ENCODE measurements at regions not wholly inside any gene's neighbourhood (a gene's known extent, or its start where the extent isn't known, plus 50 kb on each side); places are given as distances from the start of the nearest gene placed in this dataset.
"Not testable (repeated sequence)": the region's sequence is repeated elsewhere in the genome, so short reads cannot be mapped to it uniquely, and the experiment has no call there.

DNA sequence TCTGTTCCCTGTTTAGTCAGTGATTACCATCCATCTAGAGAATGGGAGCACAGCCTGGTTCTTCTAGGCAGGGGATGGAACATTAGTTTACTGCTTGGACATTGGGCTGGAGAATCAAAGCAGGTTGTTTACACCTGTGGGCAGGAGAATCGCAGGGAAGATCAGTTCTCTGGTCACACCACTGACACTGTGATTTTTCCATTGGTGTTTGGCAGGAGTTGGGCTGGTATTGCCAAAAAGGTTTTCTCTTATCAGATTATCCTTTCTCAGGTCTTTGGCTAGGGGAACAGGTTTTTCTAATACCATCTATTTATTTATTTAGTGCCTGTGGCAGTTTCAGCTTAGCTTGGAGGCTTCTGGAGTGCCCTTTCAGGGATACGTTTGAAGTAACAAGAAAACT, 219.3 kb upstream of the GRIN3A start:
- no peak for DNase-seq

DNA sequence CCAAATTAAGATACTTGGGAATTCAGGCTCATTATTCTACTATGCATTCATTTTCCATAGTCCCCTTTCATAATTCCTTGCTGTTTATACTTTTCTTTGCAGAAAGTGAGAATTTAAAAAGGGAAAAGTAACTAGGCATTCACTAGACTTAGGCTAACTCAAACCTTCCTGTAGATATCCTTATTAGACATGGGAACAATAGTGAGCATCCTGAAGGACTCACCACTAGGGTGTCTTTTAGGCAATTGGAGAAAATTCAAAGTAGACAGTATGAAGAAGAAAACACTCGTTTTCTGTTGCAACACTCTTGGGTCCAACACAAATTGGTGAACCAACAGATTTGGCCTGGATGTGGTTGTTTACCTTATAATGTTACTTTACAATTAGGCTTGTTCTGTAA, 213.2 kb upstream of the GRIN3A start:
- no peak for DNase-seq

GRCh38 chr9:101931756-101932155, 193.3 kb upstream of the GRIN3A start:
- DNase-seq, result no peak

GRCh38 chr9:101930783-101931182, 192.3 kb upstream of the GRIN3A start:
- no peak for DNase-seq

DNA sequence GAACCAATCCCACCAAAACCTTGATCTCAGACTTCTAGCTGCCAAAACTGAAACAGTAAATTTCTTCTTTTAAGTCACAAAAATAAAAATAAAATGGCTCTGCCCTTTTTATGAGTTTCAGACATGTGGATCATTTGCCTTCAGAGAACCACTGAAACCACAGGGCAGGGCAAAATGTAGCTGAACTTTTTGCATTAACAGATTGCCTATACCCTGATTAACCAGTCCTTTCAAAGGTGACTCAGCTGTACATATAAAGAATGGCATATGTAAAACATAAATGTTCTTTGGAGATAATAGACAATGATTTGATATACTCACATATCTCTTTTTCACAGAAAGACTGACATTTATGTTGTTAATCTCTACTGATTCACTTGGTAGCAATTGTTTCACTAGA, 187.1 kb upstream of the GRIN3A start:
- DNase-seq, result no peak

DNA sequence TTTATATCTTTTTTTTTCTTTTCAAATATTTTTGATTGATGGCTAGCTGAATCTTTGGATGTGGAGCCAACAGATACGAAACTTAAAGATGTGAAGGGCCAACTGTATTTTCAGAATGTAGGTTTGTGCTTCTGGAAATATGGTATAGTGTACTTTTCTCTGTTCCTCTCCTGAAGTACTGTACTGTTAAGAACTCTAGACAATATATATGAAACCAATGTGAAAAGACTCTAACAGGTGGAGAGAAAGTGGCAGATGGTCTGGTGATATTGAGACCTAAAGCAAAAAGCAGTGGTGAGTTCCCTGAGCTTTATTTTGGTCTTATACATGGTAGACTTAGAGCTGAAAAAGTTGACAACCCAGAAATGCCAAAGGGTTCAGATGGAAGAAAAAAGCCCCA, 185.0 kb upstream of the GRIN3A start:
- DNase-seq, result no peak

DNA sequence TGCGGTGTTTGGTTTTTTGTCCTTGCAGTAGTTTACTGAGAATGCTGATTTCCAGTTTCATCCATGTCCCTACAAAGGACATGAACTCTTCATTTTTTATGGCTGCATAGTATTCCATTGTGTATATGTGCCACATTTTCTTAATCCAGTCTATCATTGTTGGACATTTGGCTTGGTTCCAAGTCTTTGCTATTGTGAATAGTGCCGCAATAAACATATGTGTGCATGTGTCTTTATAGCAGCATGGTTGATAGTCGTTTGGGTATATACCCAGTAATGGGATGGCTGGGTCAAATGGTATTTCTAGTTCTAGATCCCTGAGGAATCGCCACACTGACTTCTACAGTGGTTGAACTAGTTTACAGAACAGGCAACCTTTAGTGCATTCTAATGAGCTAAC, 178.5 kb upstream of the GRIN3A start:
- not testable (repeated sequence) for DNase-seq

- no peak for DNase-seq
These were observed 177.0 kb upstream of the GRIN3A start for GRCh38 chr9:101915482-101915881.

DNA sequence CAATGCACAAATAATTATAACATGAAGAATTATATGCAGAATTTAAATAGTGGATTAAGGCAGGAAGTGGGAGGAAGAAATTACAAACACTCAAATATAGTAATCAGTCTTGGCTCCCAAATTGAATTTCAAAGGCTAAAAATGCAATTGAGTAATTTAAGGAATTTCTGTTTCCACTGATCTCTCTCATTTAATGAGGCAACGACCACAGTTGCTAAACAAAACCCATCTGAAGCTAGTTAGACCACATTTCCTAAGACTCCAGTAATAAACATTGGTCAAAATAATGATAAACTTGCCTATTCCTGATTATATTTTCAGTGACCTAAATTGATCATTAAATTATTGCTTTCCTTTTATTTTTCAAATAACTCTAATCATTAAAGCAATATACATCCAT, 174.3 kb upstream of the GRIN3A start:
- no peak for DNase-seq

- DNase-seq, result no peak
These were observed 169.0 kb upstream of the GRIN3A start for GRCh38 chr9:101907466-101907865.

GRCh38 chr9:101904845-101905244, 166.4 kb upstream of the GRIN3A start:
- DNase-seq, result no peak

- no peak for DNase-seq
These were observed 163.6 kb upstream of the GRIN3A start for GRCh38 chr9:101902051-101902450.

GRCh38 chr9:101897196-101897595, 158.7 kb upstream of the GRIN3A start:
- DNase-seq, result no peak

GRCh38 chr9:101893661-101894646, 155.5 kb upstream of the GRIN3A start:
- DNase-seq, result no peak

DNA sequence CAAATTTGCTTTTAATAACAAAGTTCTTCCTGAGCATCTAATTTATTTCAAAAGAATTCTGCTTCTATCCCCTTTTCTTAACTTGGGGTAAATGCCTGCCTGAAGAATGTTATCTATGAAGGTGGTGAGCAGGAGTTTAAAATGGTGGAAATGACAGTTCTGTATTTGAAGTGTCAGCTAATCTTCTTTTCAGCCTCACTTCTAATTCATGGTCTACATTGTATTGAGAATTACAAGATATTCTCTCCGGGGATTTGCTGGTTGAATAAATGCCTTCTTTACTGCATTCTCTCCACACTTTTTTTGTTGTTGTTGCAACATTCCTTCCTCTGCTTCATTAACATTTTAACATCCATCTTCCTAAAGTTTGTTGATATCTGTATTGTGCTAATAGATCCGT, 143.1 kb upstream of the GRIN3A start:
- no peak for DNase-seq

GRCh38 chr9:101880846-101881245, 142.4 kb upstream of the GRIN3A start:
- DNase-seq, result no peak

DNA sequence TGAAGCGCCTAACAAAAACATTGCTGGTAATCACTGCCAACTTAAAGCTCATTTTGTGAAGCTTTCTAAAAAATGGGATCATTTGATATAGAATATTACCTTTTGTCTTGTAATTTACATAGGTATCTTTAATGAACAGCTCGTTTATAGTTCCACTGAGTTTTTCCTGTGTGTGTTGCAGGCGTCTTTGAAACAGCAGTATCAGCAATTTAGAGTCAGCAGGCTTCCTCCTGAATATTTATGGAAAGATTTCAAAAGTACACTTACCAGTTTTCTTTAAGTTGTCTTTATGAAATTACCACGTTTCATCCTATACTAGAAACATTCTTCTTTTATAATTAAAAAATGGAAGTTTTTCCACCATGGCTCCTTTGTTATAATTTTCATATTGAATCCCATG, 140.3 kb upstream of the GRIN3A start:
- no peak for DNase-seq

GRCh38 chr9:101877439-101877838, 139.0 kb upstream of the GRIN3A start:
- DNase-seq, result no peak

GRCh38 chr9:101861472-101861871, 123.0 kb upstream of the GRIN3A start:
- DNase-seq, result no peak

DNA sequence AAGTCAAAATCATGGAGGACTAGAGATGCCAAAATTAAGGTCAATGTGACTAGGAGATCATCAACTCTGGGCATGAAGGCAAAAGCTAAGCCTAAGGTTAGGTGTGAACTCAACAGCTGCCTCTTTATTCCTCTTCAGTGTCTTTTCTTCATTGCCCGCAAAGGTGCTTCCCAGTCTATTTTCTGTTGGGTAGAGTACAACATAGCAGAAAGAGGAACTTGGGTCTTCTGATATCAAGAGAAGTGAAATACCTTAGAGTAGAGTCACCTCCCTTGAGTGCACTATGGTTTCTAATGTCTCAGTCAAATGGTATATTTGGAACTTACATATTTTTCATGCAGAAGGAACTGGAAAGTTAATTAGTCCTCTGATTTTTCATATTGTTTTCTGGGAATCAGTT, 122.5 kb upstream of the GRIN3A start:
- DNase-seq, result no peak

GRCh38 chr9:101859620-101860019, 121.2 kb upstream of the GRIN3A start:
- DNase-seq, result no peak

- DNase-seq, result peak in 1 of 2 experiments; percentile 9
These were observed 119.6 kb upstream of the GRIN3A start for GRCh38 chr9:101858026-101858425.

- no peak for DNase-seq
These were observed 110.8 kb upstream of the GRIN3A start for GRCh38 chr9:101849102-101849707.

- DNase-seq, result peak in 1 of 2 experiments; percentile 26
These were observed 110.1 kb upstream of the GRIN3A start for GRCh38 chr9:101848485-101848919.
